ENCODE measurements at regions not wholly inside any gene's neighbourhood (a gene's known extent, or its start where the extent isn't known, plus 50 kb on each side); places are given as distances from the start of the nearest gene placed in this dataset.
"Not testable (repeated sequence)": the region's sequence is repeated elsewhere in the genome, so short reads cannot be mapped to it uniquely, and the experiment has no call there.

- ATAC-seq (no peak), DNase-seq (no peak)
- no peak overlapping the region for H3K4me3 ChIP-seq
- H3K36me3 ChIP-seq (ENCODE audit: low read depth) = no peaks in the 10 kb centered on the region
- intact Hi-C loops (cut with DNase I, micrococcal nuclease) = no loop called here
- no peaks in the 10 kb centered on the region for H3K4me1 ChIP-seq (ENCODE audit: low read depth)
- no peaks in the 10 kb centered on the region for H3K9me3 ChIP-seq
- no peak for TF ChIP-seq CTCF (IDR thresholded peaks at IDR 0.05)
These were observed 222.0 kb upstream of the SGK1 start for GRCh38 chr6:134539865-134540323.

GRCh38 chr6:134537765-134538164, 219.9 kb upstream of the SGK1 start:
- intact Hi-C loops (cut with DNase I, micrococcal nuclease); H3K4me3 ChIP-seq: not testable (repeated sequence)

GRCh38 chr6:134537146-134537555, 219.2 kb upstream of the SGK1 start:
- DNase-seq (no peak), ATAC-seq (no peak)
- Histone ChIP-seq H3K9me3 (no peaks in the 10 kb centered on the region), H3K36me3 (ENCODE audit: low read depth) (no peaks in the 10 kb centered on the region), H3K4me1 (ENCODE audit: low read depth) (no peaks in the 10 kb centered on the region), H3K4me3 (no peak overlapping the region)
- intact Hi-C loops (cut with DNase I, micrococcal nuclease) = no loop called here
- TF ChIP-seq CTCF (IDR thresholded peaks at IDR 0.05) = no peak

More at GRCh38 chr6:134537765-134538164, 219.9 kb upstream of the SGK1 start:
- DNase-seq; ATAC-seq; H3K9me3 ChIP-seq; H3K36me3 ChIP-seq (ENCODE audit: low read depth); H3K4me1 ChIP-seq (ENCODE audit: low read depth): not testable (repeated sequence)

- Histone ChIP-seq H3K4me3 (no peak overlapping the region), H3K4me1 (ENCODE audit: low read depth) (no peaks in the 10 kb centered on the region), H3K9me3 (no peaks in the 10 kb centered on the region), H3K36me3 (ENCODE audit: low read depth) (no peaks in the 10 kb centered on the region)
- ATAC-seq = no peak
- intact Hi-C loops (cut with DNase I, micrococcal nuclease) = no loop called here
- no peak for DNase-seq
- TF ChIP-seq CTCF (IDR thresholded peaks at IDR 0.05) = no peak
These were observed 217.9 kb upstream of the SGK1 start for GRCh38 chr6:134535831-134536230.

GRCh38 chr6:134534708-134535149, 216.8 kb upstream of the SGK1 start:
- H3K9me3 ChIP-seq = no peaks in the 10 kb centered on the region

GRCh38 chr6:134533991-134534390, 216.1 kb upstream of the SGK1 start:
- intact Hi-C loops (cut with DNase I, micrococcal nuclease) = no loop called here
- no peak for ATAC-seq

More at GRCh38 chr6:134534708-134535149, 216.8 kb upstream of the SGK1 start:
- TF ChIP-seq CTCF (IDR thresholded peaks at IDR 0.05) = no peak
- H3K4me3 ChIP-seq = no peak overlapping the region
- intact Hi-C loops (cut with DNase I, micrococcal nuclease) = no loop called here
- ATAC-seq = no peak
- no peak for DNase-seq
- no peaks in the 10 kb centered on the region for H3K36me3 ChIP-seq (ENCODE audit: low read depth)
- H3K4me1 ChIP-seq (ENCODE audit: low read depth) = no peaks in the 10 kb centered on the region

More at GRCh38 chr6:134533991-134534390, 216.1 kb upstream of the SGK1 start:
- TF ChIP-seq CTCF (IDR thresholded peaks at IDR 0.05) = no peak
- no peak overlapping the region for H3K4me3 ChIP-seq
- no peaks in the 10 kb centered on the region for H3K9me3 ChIP-seq
- no peaks in the 10 kb centered on the region for H3K4me1 ChIP-seq (ENCODE audit: low read depth)
- no peaks in the 10 kb centered on the region for H3K36me3 ChIP-seq (ENCODE audit: low read depth)
- no peak for DNase-seq

All from mucosa of descending colon (tissue), 3 donors.